Thyroid gland (tissue), 4 donors: ENCODE measurements at regions not wholly inside any gene's neighbourhood (a gene's known extent, or its start where the extent isn't known, plus 50 kb on each side); places are given as distances from the start of the nearest gene placed in this dataset.
"Not testable (repeated sequence)": the region's sequence is repeated elsewhere in the genome, so short reads cannot be mapped to it uniquely, and the experiment has no call there.

Experiments used
- DNase-seq, 2 donors: peaks; one replicate each; pipeline ENCODE4 v3.0.0-alpha.2; 2019
- H3K27ac ChIP-seq, 3 donors: fragments of 200-600 bp; sonication (generic); 1 replicate in 2 of 3; 2 replicates in 1 of 3; pipeline ENCODE4 v1.5.1; 2016 to 2019; ENCODE audit warnings: mild to moderate bottlenecking in 1 of 3, moderate library complexity in 1 of 3
- H3K27me3 ChIP-seq: fragments of 200-600 bp; sonication (generic); one replicate; pipeline ENCODE4 v1.5.1; 2019
- H3K36me3 ChIP-seq, 2 donors: fragments of 200-600 bp; sonication (generic); one replicate each; pipeline ENCODE4 v1.5.1; 2016 to 2019
- H3K4me1 ChIP-seq, 2 donors: fragments of 200-600 bp; sonication (generic); one replicate each; pipeline ENCODE4 v1.5.1; 2017 to 2019
- H3K4me3 ChIP-seq, 3 donors: fragments of 200-600 bp; sonication (generic); replicated peaks in 1 of 3; 1 replicate in 2 of 3; 2 replicates in 1 of 3; pipeline ENCODE4 v1.5.1; 2016; ENCODE audit warnings: mild to moderate bottlenecking in 1 of 3
- H3K9me3 ChIP-seq: fragments of 200-600 bp; sonication (generic); one replicate; pipeline ENCODE4 v1.5.1; 2017
- CTCF ChIP-seq, 6 experiments: fragments of 200-600 bp in 3 of 6; fragments of 450-650 bp in 3 of 6; sonication (generic) in 3 of 6; IDR thresholded peaks; one replicate each; pipeline ENCODE4 v1.5.1; 2016 to 2019; ENCODE audit warnings: antibody characterized with exemption in 6 of 6, mild to moderate bottlenecking in 2 of 6, inconsistent platforms in 1 of 6, moderate library complexity in 1 of 6
- POLR2A ChIP-seq, 2 donors: fragments of 450-650 bp; IDR thresholded peaks; one replicate each; pipeline ENCODE4 v1.6.1; 2017; ENCODE audit warnings: antibody characterized with exemption in 2 of 2, mild to moderate bottlenecking in 2 of 2, moderate library complexity in 1 of 2
- WGBS, 2 donors: methylation state at CpG; one replicate each; pipeline ENCODE4 v1.1.5; 2017; 5-methylcytosine and 5-hydroxymethylcytosine counted together
- intact Hi-C: fragments of 100-400 bp; cut with DNase I; formaldehyde crosslinking; loops from one replicate; pipeline ENCODE4 v1.15.1; 2023

GRCh38 chr9:108437656-108438055, 418.1 kb downstream of the ACTL7B start:
- H3K36me3 ChIP-seq, result no peaks in the 10 kb centered on the region
- no peaks in the 10 kb centered on the region for H3K27me3 ChIP-seq
- intact Hi-C loops, result no loop called here
- no peak for DNase-seq
- no peaks in the 10 kb centered on the region for H3K4me1 ChIP-seq
- no peak overlapping the region for H3K4me3 ChIP-seq
- no peak for TF ChIP-seq CTCF (IDR thresholded peaks at IDR 0.05)
- no peak for TF ChIP-seq POLR2A (IDR thresholded peaks at IDR 0.05)
- WGBS, 2 donors, result 93 to 98% methylated on average over 1 of the region's 1 CpG
- H3K9me3 ChIP-seq, result no peaks in the 10 kb centered on the region
- H3K27ac ChIP-seq, result no peak overlapping the region

- 88 to 95% methylated on average over 4 of the region's 4 CpGs for WGBS, 2 donors
- no peak overlapping the region for H3K27ac ChIP-seq
- intact Hi-C loops, result no loop called here
These were observed 419.3 kb downstream of the ACTL7B start for GRCh38 chr9:108436448-108436847.

GRCh38 chr9:108434502-108434901, 421.3 kb downstream of the ACTL7B start:
- TF ChIP-seq CTCF (IDR thresholded peaks at IDR 0.05) (no peak), POLR2A (IDR thresholded peaks at IDR 0.05) (no peak)
- H3K4me3 ChIP-seq, result no peak overlapping the region
- no peaks in the 10 kb centered on the region for H3K27me3 ChIP-seq
- no peaks in the 10 kb centered on the region for H3K4me1 ChIP-seq
- no peaks in the 10 kb centered on the region for H3K36me3 ChIP-seq
- WGBS, 2 donors, result 92 to 97% methylated on average over 2 of the region's 2 CpGs
- no peaks in the 10 kb centered on the region for H3K9me3 ChIP-seq
- no peak overlapping the region for H3K27ac ChIP-seq
- no peak for DNase-seq
- intact Hi-C loops, result loop anchor here (5.0 kb wide), 1 partner anchor 342 kb away; no protein-coding TSS in a partner anchor

More at GRCh38 chr9:108436448-108436847, 419.3 kb downstream of the ACTL7B start:
- no peak for DNase-seq
- Histone ChIP-seq H3K9me3 (no peaks in the 10 kb centered on the region), H3K36me3 (no peaks in the 10 kb centered on the region), H3K4me3 (no peak overlapping the region), H3K27me3 (no peaks in the 10 kb centered on the region), H3K4me1 (no peaks in the 10 kb centered on the region)
- TF ChIP-seq POLR2A (IDR thresholded peaks at IDR 0.05), result no peak

GRCh38 chr9:108434036-108434435, 421.8 kb downstream of the ACTL7B start:
- no peaks in the 10 kb centered on the region for H3K27me3 ChIP-seq
- DNase-seq, result no peak
- intact Hi-C loops, result loop anchor here (5.0 kb wide), 1 partner anchor 342 kb away; no protein-coding TSS in a partner anchor
- no peak overlapping the region for H3K4me3 ChIP-seq
- H3K27ac ChIP-seq, result no peak overlapping the region
- no peak for TF ChIP-seq CTCF (IDR thresholded peaks at IDR 0.05)
- TF ChIP-seq POLR2A (IDR thresholded peaks at IDR 0.05), result no peak
- H3K4me1 ChIP-seq, result no peaks in the 10 kb centered on the region
- WGBS, 2 donors, result 84% methylated on average over 2 of the region's 2 CpGs
- no peaks in the 10 kb centered on the region for H3K36me3 ChIP-seq
- H3K9me3 ChIP-seq, result no peaks in the 10 kb centered on the region

GRCh38 chr9:108430655-108431054, 425.1 kb downstream of the ACTL7B start:
- H3K27me3 ChIP-seq, result no peaks in the 10 kb centered on the region
- no peak overlapping the region for H3K4me3 ChIP-seq
- H3K36me3 ChIP-seq, result no peaks in the 10 kb centered on the region
- 94 to 97% methylated on average over 2 of the region's 2 CpGs for WGBS, 2 donors
- no peaks in the 10 kb centered on the region for H3K4me1 ChIP-seq
- no peak for DNase-seq
- TF ChIP-seq POLR2A (IDR thresholded peaks at IDR 0.05) (no peak), CTCF (IDR thresholded peaks at IDR 0.05) (no peak)
- no peak overlapping the region for H3K27ac ChIP-seq
- no peaks in the 10 kb centered on the region for H3K9me3 ChIP-seq
- intact Hi-C loops, result loop anchor here (5.0 kb wide), 1 partner anchor 338 kb away; no protein-coding TSS in a partner anchor

GRCh38 chr9:108427751-108428150, 428.0 kb downstream of the ACTL7B start:
- WGBS, 2 donors, result 91 to 95% methylated on average over 3 of the region's 3 CpGs
- Histone ChIP-seq H3K4me1 (no peaks in the 10 kb centered on the region), H3K36me3 (no peaks in the 10 kb centered on the region), H3K9me3 (no peaks in the 10 kb centered on the region), H3K27me3 (no peaks in the 10 kb centered on the region), H3K4me3 (no peak overlapping the region), H3K27ac (no peak overlapping the region)
- TF ChIP-seq CTCF (IDR thresholded peaks at IDR 0.05), result no peak
- DNase-seq, result no peak
- intact Hi-C loops, result no loop called here

GRCh38 chr9:108426421-108426940, 429.3 kb downstream of the ACTL7B start:
- H3K4me1 ChIP-seq, H3K36me3 ChIP-seq, H3K9me3 ChIP-seq, H3K27ac ChIP-seq, H3K4me3 ChIP-seq, H3K27me3 ChIP-seq, intact Hi-C loops, DNase-seq: not testable (repeated sequence)
- WGBS, 2 donors, result 84 to 87% methylated on average over 3 of the region's 3 CpGs
